HCT116 (cell line): ENCODE measurements at regions not wholly inside any gene's neighbourhood (a gene's known extent, or its start where the extent isn't known, plus 50 kb on each side); places are given as distances from the start of the nearest gene placed in this dataset.

Experiments
- ATAC-seq: fragments of 200-7000 bp; cut with Tn5 transposase; 2 replicates; pipeline ENCODE4 v1.9.1; 2020; ENCODE audit warnings: mild to moderate bottlenecking, moderate library complexity
- BruUV-seq: library from RNA; stranded (reverse); fragments of 400-500 nt; replicated peaks from 2 replicates; lab custom pipeline; 2021; lab: Mats Ljungman, UMichigan
- CTCF ChIA-PET: fragments of 300-600 bp; sonication (Branson Sonifier 250); formaldehyde crosslinking; loops from one replicate; lab custom pipeline; 2021; ENCODE audit warnings: antibody characterized with exemption; lab: Charles Lee
- POLR2A ChIA-PET: fragments of 300-600, 350-600 bp; sonication (Branson Sonifier 250); formaldehyde crosslinking; loops from one replicate; lab custom pipeline; 2021; ENCODE audit warnings: antibody characterized with exemption; lab: Charles Lee
- RAD21 ChIA-PET, 2 experiments: fragments of 300-600 bp; sonication (Branson Sonifier 250); formaldehyde crosslinking; loops; one replicate each; lab custom pipeline; 2023; ENCODE audit warnings: low total read pairs in 2 of 2; ENCODE audit not compliant: uncharacterized antibody in 2 of 2, unreplicated experiment in 2 of 2, low non-redundant PET in 1 of 2; lab: Charles Lee
- DNase-seq: peaks from one replicate; pipeline ENCODE4 v3.0.0-alpha.2; 2010; ENCODE audit warnings: low read depth, low spot score
- H2AFZ ChIP-seq: fragments of 200-600 bp; shearing (Covaris generic), sonication (generic); 2 replicates; pipeline ENCODE4 v1.6.1; 2017; ENCODE audit warnings: low read depth, mixed run types, mixed read lengths, antibody characterized with exemption, low read length; ENCODE audit not compliant: poor library complexity, severe bottlenecking
- H3K27ac ChIP-seq: 2 replicates; pipeline ENCODE4 v1.5.1; 2012; ENCODE audit warnings: low read depth, low read length
- H3K27me3 ChIP-seq: fragments of 200-600 bp; sonication (generic); 2 replicates; pipeline ENCODE4 v1.6.1; 2016; ENCODE audit warnings: mixed run types, low read length, mixed read lengths; ENCODE audit not compliant: insufficient read depth
- H3K36me3 ChIP-seq, 2 experiments: fragments of 200-500 bp in 1 of 2; fragments of 200-600 bp in 1 of 2; sonication (Bioruptor generic) in 1 of 2; sonication (generic) in 1 of 2; 2 replicates each; pipeline versions ENCODE4 v1.5.1 to v1.6.1; 2014 to 2016; ENCODE audit warnings: low read length in 2 of 2, inconsistent platforms in 1 of 2, mixed read lengths in 1 of 2, mixed run types in 1 of 2; ENCODE audit not compliant: insufficient read depth in 2 of 2, control insufficient read depth in 1 of 2
- H3K4me1 ChIP-seq, 2 experiments: fragments of 200-600 bp in 1 of 2; sonication (generic) in 1 of 2; 2 replicates each; pipeline versions ENCODE4 v1.5.1 to v1.6.1; 2012 to 2017; ENCODE audit warnings: low read length in 2 of 2, inconsistent platforms in 1 of 2, mild to moderate bottlenecking in 1 of 2, mixed read lengths in 1 of 2, mixed run types in 1 of 2, moderate library complexity in 1 of 2; ENCODE audit not compliant: insufficient read depth in 2 of 2, control insufficient read depth in 1 of 2
- H3K4me2 ChIP-seq: fragments of 200-600 bp; sonication (generic); 2 replicates; pipeline ENCODE4 v1.6.1; 2017; ENCODE audit warnings: mixed run types, low read length, mixed read lengths
- H3K4me3 ChIP-seq, 2 experiments: fragments of 200-600 bp in 1 of 2; sonication (generic) in 1 of 2; replicated peaks in 1 of 2; 2 replicates each; pipeline ENCODE4 v1.5.1; 2011 to 2016; ENCODE audit warnings: low read length in 2 of 2, control low read depth in 1 of 2, low read depth in 1 of 2, mild to moderate bottlenecking in 1 of 2, mixed read lengths in 1 of 2, mixed run types in 1 of 2
- H3K79me2 ChIP-seq: fragments of 200-600 bp; sonication (generic); 2 replicates; pipeline ENCODE4 v1.6.1; 2017; ENCODE audit warnings: mild to moderate bottlenecking, mixed run types, low read length, moderate library complexity, mixed read lengths; ENCODE audit not compliant: insufficient read depth
- H3K9ac ChIP-seq: fragments of 200-600 bp; sonication (generic); 2 replicates; pipeline ENCODE4 v1.6.1; 2016; ENCODE audit warnings: low read length, mixed read lengths
- H3K9me2 ChIP-seq: fragments of 200-600 bp; sonication (generic), shearing (Covaris generic); 2 replicates; pipeline ENCODE4 v1.6.1; 2017; ENCODE audit warnings: mixed run types, mild to moderate bottlenecking, moderate library complexity; ENCODE audit not compliant: insufficient read depth
- H3K9me3 ChIP-seq, 2 experiments: fragments of 200-500 bp in 1 of 2; fragments of 200-600 bp in 1 of 2; sonication (Bioruptor generic) in 1 of 2; sonication (generic) in 1 of 2; 2 replicates each; pipeline ENCODE4 v1.6.1; 2014 to 2017; ENCODE audit warnings: low read length in 2 of 2, mixed read lengths in 2 of 2, inconsistent platforms in 1 of 2, low read depth in 1 of 2, mild to moderate bottlenecking in 1 of 2, mixed run types in 1 of 2, moderate library complexity in 1 of 2; ENCODE audit not compliant: control insufficient read depth in 1 of 2, insufficient read depth in 1 of 2
- H4K20me1 ChIP-seq: fragments of 200-600 bp; sonication (generic), shearing (Covaris generic); 2 replicates; pipeline ENCODE4 v1.6.1; 2017; ENCODE audit warnings: mixed run types, mild to moderate bottlenecking, moderate library complexity; ENCODE audit not compliant: insufficient read depth
- CBX3 ChIP-seq: IDR thresholded peaks from 2 replicates; pipeline ENCODE4 v1.6.1; 2012; ENCODE audit warnings: low read depth
- CEBPB ChIP-seq: IDR thresholded peaks from 2 replicates; pipeline ENCODE4 v1.6.1; 2012; ENCODE audit warnings: low read depth
- ELF1 ChIP-seq: IDR thresholded peaks from 2 replicates; pipeline ENCODE4 v1.6.1; 2012; ENCODE audit warnings: low read depth, borderline replicate concordance
- EZH2 ChIP-seq: fragments of 200-600 bp; sonication (generic); IDR thresholded peaks from 2 replicates; pipeline ENCODE4 v1.6.1; 2017; ENCODE audit warnings: antibody characterized with exemption, mixed run types
- FOSL1 ChIP-seq: IDR thresholded peaks from 2 replicates; pipeline ENCODE4 v1.6.1; 2012; ENCODE audit warnings: low read depth
- JUND ChIP-seq: IDR thresholded peaks from 2 replicates; pipeline ENCODE4 v1.6.1; 2012
- RAD21 ChIP-seq: IDR thresholded peaks from 2 replicates; pipeline ENCODE4 v1.6.1; 2012; ENCODE audit warnings: low read depth, mild to moderate bottlenecking
- SRF ChIP-seq: IDR thresholded peaks from 2 replicates; pipeline ENCODE4 v1.6.1; 2012; ENCODE audit warnings: low read depth
- TCF7L2 ChIP-seq: IDR thresholded peaks from 2 replicates; pipeline ENCODE4 v1.7.0; 2011; ENCODE audit warnings: borderline replicate concordance, inconsistent platforms; ENCODE audit not compliant: insufficient read depth, insufficient read length; ENCODE audit errors: extremely low read depth
- YY1 ChIP-seq: IDR thresholded peaks from 2 replicates; pipeline ENCODE4 v1.6.1; 2011; ENCODE audit warnings: low read length, low read depth, moderate library complexity, mild to moderate bottlenecking; ENCODE audit not compliant: insufficient replicate concordance; ENCODE audit errors: extremely low read depth
- ZFX ChIP-seq: fragments of 450-650 bp; IDR thresholded peaks from 2 replicates; pipeline ENCODE4 v1.6.1; 2017
- intact Hi-C: fragments of 100-400 bp; cut with micrococcal nuclease; formaldehyde crosslinking; loops from 2 replicates; pipeline ENCODE4 v1.10.0; 2022
- TF ChIP-seq, protein P1 (sequence below): IDR thresholded peaks from 2 replicates; pipeline ENCODE4 v1.6.1; 2012
- TF ChIP-seq, protein P2 (sequence below): IDR thresholded peaks from 2 replicates; pipeline ENCODE4 v1.6.1; 2012
- TF ChIP-seq, protein P3 (sequence below): IDR thresholded peaks from 2 replicates; pipeline ENCODE4 v1.6.1; 2011; ENCODE audit warnings: mild to moderate bottlenecking, low read length, moderate library complexity; ENCODE audit not compliant: insufficient replicate concordance; ENCODE audit errors: extremely low read depth

DNA sequence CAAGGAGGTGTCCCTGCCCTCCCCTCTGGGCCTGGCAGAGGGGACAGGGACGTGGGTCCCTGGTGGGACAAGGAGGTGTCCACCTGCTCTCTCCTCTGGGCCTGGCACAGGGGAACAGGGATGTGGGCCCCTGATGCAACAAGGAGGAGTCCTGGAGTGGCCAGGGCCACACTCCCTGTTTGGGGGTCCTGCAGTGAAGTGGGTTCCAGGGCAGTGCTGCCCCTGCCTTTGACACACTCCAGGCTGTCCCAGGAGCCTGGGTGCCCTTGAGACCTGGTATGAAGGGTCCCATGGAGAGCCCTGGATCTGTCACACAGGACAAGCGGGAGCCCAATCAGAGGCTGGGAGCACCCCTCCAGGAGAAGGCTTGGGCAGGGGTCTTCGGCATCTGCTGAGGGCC, 75.8 kb upstream of the GPC1 start:
- peaks cover 0 to 3% of the 10 kb centered on the region in 2 experiments; a peak in 1 of 4 replicates for H3K4me1 ChIP-seq
- H3K36me3 ChIP-seq = no peaks in the 10 kb centered on the region; a peak in 1 of 4 replicates
- POLR2A ChIA-PET = no interaction called here
- no peaks in the 10 kb centered on the region for H3K9me2 ChIP-seq
- no peak overlapping the region for H2AFZ ChIP-seq
- no peak overlapping the region for H3K9ac ChIP-seq
- H3K79me2 ChIP-seq = no peaks in the 10 kb centered on the region
- peaks cover 0 to 11% of the 10 kb centered on the region in 2 experiments; a peak in 2 of 4 replicates for H3K9me3 ChIP-seq
- no peak overlapping the region for H3K27ac ChIP-seq
- RAD21 ChIA-PET = no interaction called here
- no TSS peak for BruUV-seq
- H3K4me3 ChIP-seq = no peak overlapping the region
- no peak for TF ChIP-seq SRF
- TF ChIP-seq, protein P1, sequence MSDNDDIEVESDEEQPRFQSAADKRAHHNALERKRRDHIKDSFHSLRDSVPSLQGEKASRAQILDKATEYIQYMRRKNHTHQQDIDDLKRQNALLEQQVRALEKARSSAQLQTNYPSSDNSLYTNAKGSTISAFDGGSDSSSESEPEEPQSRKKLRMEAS = no peak
- TF ChIP-seq ELF1 = no peak
- TF ChIP-seq CEBPB = no peak
- TF ChIP-seq, protein P2, sequence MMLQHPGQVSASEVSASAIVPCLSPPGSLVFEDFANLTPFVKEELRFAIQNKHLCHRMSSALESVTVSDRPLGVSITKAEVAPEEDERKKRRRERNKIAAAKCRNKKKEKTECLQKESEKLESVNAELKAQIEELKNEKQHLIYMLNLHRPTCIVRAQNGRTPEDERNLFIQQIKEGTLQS = no peak
- no peak for TF ChIP-seq TCF7L2
- no peak for TF ChIP-seq EZH2
- no peak for TF ChIP-seq JUND
- no peak for TF ChIP-seq RAD21
- no peaks in the 10 kb centered on the region for H3K27me3 ChIP-seq
- no peaks in the 10 kb centered on the region for H4K20me1 ChIP-seq
- ATAC-seq (no peak), DNase-seq (no peak)
- CTCF ChIA-PET = no interaction called here
- no peak overlapping the region for H3K4me2 ChIP-seq
- intact Hi-C loops = no loop called here

DNA sequence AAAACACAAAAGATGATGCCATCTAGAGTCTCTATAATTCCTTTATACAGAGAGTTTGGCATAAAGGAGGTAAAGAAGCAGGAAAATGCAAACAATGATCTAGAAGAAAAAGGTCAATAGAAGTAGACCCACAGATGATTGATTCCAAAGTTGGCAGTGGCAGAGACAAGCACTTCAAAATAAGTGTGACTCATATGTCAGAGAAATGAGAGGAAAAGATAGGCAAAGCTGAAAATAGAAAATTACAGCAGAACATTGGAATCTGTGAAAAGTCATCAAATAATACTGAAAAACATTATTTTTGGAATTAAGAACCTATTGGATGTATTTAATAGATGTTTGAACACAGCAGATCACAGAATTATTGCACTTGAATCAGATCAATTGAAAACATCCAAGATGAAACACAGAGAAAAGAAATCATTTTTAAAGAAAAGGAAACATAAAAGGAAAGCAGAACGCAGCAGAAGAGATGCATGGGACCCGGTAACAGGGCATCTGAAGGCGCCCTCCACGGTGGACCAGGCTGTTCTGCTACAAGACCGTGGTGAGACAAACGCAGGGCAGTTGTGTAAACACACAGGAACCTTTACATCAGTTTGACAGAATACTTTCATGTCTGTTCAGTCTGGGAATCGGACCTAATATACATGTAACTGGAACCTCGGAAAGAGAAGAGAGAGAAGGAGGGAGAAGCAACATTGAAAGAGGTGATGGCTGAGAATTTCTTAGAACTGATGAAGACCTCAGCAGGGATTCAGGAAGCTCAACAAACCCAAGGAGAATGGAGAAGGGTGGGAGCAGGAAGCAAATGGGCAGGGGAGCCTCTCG, 74.6 kb upstream of the GPC1 start:
- ChIA-PET RAD21 (no interaction called here), POLR2A (no interaction called here), CTCF (no interaction called here)
- H3K36me3 ChIP-seq = no peaks in the 10 kb centered on the region; a peak in 1 of 4 replicates
- intact Hi-C loops = no loop called here
- no peak overlapping the region for H3K4me2 ChIP-seq
- DNase-seq (no peak), ATAC-seq (no peak)
- no peaks in the 10 kb centered on the region for H3K79me2 ChIP-seq
- no peak overlapping the region for H3K9ac ChIP-seq
- BruUV-seq = no TSS peak
- H3K4me1 ChIP-seq = no peaks in the 10 kb centered on the region
- H4K20me1 ChIP-seq = no peaks in the 10 kb centered on the region
- no peak overlapping the region for H3K4me3 ChIP-seq
- peaks cover 0 to 11% of the 10 kb centered on the region in 2 experiments; a peak in 2 of 4 replicates for H3K9me3 ChIP-seq
- no peak overlapping the region for H2AFZ ChIP-seq
- no peak overlapping the region for H3K27ac ChIP-seq
- H3K27me3 ChIP-seq = no peaks in the 10 kb centered on the region
- H3K9me2 ChIP-seq = no peaks in the 10 kb centered on the region
- TF ChIP-seq YY1 = no peak
- TF ChIP-seq TCF7L2 = no peak
- no peak for TF ChIP-seq RAD21
- TF ChIP-seq ZFX = no peak
- TF ChIP-seq CEBPB = no peak
- TF ChIP-seq ELF1 = no peak
- TF ChIP-seq, protein P3, sequence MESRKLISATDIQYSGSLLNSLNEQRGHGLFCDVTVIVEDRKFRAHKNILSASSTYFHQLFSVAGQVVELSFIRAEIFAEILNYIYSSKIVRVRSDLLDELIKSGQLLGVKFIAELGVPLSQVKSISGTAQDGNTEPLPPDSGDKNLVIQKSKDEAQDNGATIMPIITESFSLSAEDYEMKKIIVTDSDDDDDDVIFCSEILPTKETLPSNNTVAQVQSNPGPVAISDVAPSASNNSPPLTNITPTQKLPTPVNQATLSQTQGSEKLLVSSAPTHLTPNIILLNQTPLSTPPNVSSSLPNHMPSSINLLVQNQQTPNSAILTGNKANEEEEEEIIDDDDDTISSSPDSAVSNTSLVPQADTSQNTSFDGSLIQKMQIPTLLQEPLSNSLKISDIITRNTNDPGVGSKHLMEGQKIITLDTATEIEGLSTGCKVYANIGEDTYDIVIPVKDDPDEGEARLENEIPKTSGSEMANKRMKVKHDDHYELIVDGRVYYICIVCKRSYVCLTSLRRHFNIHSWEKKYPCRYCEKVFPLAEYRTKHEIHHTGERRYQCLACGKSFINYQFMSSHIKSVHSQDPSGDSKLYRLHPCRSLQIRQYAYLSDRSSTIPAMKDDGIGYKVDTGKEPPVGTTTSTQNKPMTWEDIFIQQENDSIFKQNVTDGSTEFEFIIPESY = no peak
- TF ChIP-seq CBX3 = no peak; the same call in 1 of the 2 replicates
- TF ChIP-seq FOSL1 = no peak
